Stimulated activated CD4-positive, alpha-beta T cell treated with anti-CD3 and anti-CD28 coated beads, Interleukin-2, amount 100 ng/mL, for 24 hours (primary cell): ENCODE measurements at regions not wholly inside any gene's neighbourhood (a gene's known extent, or its start where the extent isn't known, plus 50 kb on each side); places are given as distances from the start of the nearest gene placed in this dataset.

Experiments used
- DNase-seq, 2 donors: peaks; one replicate each; pipeline ENCODE4 v3.0.0-alpha.2; 2020

- DNase-seq: no peak
These were observed 119.9 kb upstream of the MAFB start for GRCh38 chr20:40808936-40809335.

GRCh38 chr20:40809361-40809760, 120.3 kb upstream of the MAFB start:
- no peak for DNase-seq

GRCh38 chr20:40810332-40811000, 121.4 kb upstream of the MAFB start:
- no peak for DNase-seq

DNA sequence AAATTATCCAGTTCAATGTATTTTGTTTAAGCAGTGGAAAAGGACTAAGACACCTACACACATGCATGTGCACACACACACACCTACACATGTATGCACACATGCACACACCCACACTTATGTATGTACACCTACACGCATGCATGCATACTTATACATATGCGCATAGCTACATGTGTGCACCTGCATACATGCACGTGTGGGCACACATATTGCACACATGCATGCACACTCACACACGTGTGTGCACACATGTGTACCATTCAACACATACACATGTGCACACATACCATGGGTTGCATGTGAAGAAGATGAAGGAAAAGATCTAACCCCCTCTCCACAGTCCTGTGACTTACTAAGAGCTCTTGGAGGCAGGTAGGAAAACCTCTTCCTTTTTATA, 122.0 kb upstream of the MAFB start:
- DNase-seq: no peak

- no peak for DNase-seq
These were observed 122.8 kb upstream of the MAFB start for GRCh38 chr20:40811660-40812414.

DNA sequence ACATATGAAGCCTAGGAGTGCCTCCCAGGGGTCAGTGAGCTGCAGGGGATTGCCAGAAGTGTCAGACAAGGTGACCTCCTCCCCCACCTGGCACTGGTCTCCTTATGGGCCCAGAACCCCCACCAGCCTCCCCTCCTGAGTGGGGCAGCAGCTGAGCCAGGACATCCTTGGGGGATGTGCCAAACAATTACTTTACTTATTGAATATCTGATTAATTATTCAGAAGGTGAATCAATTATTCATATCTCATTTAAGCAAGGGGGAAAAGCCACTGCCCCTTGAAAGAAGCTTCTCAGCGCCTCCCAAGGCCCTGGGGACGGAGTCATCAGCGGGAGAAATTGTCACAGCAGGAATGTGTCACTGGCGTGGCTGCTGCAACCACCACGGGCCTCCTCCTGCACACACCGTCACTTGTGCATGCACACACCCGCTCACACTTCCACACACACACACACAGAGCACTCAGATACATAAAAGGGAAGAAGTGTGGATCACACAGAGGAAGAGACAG, 123.4 kb upstream of the MAFB start:
- no peak for DNase-seq

- DNase-seq: no peak
These were observed 124.0 kb upstream of the MAFB start for GRCh38 chr20:40813029-40813431.

- DNase-seq: no peak
These were observed 124.9 kb upstream of the MAFB start for GRCh38 chr20:40813708-40814630.

GRCh38 chr20:40814631-40814960, 125.6 kb upstream of the MAFB start:
- DNase-seq: no peak

GRCh38 chr20:40815156-40816038, 126.4 kb upstream of the MAFB start:
- no peak for DNase-seq

DNA sequence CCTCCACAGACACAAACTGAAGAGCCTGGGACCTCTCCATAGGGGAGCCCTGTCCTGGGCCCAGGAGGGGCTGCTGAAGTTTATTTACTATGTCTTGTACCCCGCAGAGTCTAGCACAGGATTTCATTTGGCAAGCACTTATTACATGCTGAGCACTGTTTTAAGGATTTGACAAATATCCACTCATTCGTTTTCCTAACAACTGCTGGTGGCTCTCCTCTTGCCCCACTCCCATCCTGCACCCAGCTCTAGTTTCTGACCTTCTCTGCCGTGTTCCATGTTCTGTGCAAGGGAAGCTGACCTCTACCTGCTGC, 127.0 kb upstream of the MAFB start:
- DNase-seq: no peak

- DNase-seq: no peak
These were observed 132.4 kb upstream of the MAFB start for GRCh38 chr20:40821429-40821828.

DNA sequence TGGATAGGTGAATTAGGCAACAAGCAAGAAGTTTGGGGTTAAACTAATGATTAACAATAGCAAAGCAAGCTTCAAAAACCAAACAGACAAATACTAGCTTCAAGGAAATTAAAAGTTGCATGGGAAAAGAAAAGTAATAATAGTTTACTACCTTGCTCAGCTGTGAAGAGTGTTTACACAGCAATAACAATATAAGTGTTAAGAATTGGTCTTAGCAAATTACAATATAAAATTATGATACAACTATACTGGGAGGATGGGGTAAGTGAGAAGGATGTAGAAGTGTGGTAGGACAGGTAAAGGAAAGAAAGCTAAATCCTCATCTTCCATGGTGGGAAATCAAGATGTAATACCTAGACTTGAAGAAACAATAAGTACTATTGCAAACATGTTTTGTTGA, 137.7 kb upstream of the MAFB start:
- no peak for DNase-seq

GRCh38 chr20:40835321-40835720, 146.3 kb upstream of the MAFB start:
- no peak for DNase-seq

DNA sequence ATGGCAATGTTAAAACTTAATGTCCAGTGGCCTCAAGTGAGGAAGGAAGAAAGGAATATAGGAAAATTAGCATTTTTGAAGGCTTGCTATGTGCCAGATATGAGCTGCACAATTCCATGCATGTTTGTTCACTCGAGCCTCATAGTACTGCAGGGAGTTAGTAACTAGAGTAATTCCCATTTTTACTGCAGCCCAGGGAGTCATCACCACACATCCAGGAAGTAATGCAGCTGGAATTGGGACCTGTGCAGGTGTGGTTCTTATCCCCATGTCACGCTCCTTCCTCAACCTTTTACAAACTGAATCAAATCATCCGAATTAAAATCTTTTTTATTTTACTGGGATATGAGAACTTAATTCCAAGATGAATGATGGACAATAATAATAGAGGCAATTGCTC, 149.5 kb upstream of the MAFB start:
- DNase-seq: no peak

DNA sequence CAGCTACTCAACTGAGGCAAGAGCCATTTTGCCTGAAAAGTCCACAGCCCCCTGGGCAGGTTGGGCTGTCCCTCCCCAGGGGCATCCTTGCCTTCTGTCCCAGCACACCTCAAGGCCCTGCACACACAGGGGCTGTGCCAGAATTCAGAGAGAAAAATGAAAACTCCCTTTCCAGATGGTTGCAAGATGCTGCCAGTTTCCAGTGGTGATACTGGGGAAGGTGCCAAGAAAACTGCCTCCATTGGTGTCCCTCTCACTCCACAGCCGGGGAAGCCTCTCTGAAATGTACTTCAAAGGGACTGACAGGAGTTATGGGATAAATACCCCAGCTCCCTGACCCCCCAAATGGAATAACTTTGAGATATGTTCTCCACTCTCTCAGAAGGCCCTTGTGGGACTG, 154.2 kb upstream of the MAFB start:
- no peak for DNase-seq

GRCh38 chr20:40844332-40844731, 155.3 kb upstream of the MAFB start:
- no peak for DNase-seq

DNA sequence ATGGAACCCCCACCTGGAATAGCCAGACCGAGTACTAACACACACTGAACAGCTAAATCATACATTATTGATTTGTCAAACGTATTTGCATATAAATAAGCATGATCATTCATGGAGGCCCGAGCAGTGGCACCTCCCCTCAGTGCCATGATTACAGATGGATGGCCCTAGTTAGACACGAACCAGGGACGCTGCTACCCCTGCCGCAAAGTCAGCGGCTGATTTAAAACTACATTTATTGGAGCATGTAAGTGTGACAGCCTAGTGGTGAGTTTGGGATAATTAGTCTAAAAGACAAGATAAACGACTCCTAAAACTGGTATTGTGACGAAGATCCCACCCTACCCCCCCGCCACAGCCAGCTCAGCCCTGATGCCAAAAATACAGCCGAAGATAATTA, 159.1 kb upstream of the MAFB start:
- no peak for DNase-seq

GRCh38 chr20:40848526-40848925, 159.5 kb upstream of the MAFB start:
- no peak for DNase-seq

DNA sequence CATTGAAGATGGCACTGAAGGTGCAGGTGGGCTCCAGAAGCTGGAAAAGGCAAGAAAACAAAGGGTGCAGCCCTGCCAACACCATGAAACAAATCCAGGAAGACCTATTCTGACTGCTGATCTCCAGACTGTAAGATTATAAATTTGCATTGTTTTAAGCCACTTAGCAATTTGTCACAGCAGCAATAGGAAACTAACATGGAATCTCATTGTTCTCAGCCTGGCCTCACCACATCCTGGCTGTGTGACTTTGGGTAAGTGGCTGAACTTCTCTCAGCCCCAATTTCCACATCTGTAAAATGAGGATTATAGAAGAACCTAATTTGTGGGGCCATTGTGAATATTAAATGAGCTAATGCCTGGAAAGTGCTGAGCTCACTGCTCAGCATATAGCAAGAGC, 160.4 kb upstream of the MAFB start:
- no peak for DNase-seq

- no peak for DNase-seq
These were observed 162.0 kb upstream of the MAFB start for GRCh38 chr20:40851051-40851450.

DNA sequence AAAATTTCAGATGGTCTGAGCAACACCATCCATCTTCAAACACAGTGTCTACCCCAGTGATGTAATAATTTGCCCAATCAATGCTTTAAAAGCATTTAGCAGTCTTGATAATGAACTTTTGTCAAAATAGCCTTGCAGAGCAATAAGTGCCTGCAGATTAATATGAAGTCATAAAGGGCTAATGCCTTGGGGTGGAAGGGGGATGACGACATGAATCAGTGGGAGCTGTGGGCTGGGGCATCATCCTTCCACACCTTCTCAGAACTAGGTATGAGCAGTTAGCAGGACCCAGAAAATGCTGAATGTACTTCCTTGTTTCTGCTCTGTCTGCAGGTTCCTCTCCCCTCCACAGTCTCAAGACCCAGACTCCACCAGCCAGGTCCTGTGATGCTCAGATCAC, 166.2 kb upstream of the MAFB start:
- DNase-seq: no peak

GRCh38 chr20:40856653-40857052, 167.6 kb upstream of the MAFB start:
- DNase-seq: no peak
